ENCODE measurements at regions not wholly inside any gene's neighbourhood (a gene's known extent, or its start where the extent isn't known, plus 50 kb on each side); places are given as distances from the start of the nearest gene placed in this dataset.

DNA sequence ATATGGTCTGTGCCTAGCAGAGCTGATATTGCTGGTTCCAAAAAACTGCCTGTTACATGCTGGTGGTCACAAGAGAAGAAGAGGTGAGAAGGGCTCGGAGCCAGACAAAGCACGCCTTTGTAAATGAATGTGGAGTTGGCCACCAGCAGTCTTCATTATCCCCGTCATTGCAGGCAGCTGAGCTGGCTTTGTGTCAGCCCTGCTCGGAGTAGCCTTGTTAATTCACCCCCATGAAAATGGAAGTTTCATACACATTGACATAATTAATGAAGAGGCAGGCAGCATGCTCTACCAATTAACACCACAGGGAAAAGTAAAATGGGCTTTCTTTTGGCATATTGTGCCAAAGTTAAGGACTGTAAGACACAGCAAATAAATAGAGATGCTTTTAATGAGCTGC lies 113.7 kb upstream of the RBFOX1 start:
- TF ChIP-seq, protein P1, sequence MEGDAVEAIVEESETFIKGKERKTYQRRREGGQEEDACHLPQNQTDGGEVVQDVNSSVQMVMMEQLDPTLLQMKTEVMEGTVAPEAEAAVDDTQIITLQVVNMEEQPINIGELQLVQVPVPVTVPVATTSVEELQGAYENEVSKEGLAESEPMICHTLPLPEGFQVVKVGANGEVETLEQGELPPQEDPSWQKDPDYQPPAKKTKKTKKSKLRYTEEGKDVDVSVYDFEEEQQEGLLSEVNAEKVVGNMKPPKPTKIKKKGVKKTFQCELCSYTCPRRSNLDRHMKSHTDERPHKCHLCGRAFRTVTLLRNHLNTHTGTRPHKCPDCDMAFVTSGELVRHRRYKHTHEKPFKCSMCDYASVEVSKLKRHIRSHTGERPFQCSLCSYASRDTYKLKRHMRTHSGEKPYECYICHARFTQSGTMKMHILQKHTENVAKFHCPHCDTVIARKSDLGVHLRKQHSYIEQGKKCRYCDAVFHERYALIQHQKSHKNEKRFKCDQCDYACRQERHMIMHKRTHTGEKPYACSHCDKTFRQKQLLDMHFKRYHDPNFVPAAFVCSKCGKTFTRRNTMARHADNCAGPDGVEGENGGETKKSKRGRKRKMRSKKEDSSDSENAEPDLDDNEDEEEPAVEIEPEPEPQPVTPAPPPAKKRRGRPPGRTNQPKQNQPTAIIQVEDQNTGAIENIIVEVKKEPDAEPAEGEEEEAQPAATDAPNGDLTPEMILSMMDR (IDR thresholded peaks at IDR 0.05; ENCODE audit: borderline replicate concordance, extremely low read depth, insufficient read depth): no peak
- Histone ChIP-seq H3K4me3 (ENCODE audit: low read length in 3 of 3) (no peak overlapping the region), H3K9ac (ENCODE audit: low read length in 3 of 3) (no peak overlapping the region), H3K27me3 (ENCODE audit: control insufficient read depth, insufficient read depth, low read length) (no peaks in the 10 kb centered on the region), H3K9me3 (ENCODE audit: control insufficient read depth in 2 of 3, insufficient read depth in 1 of 3, low read length in 3 of 3) (no peaks in the 10 kb centered on the region), H3K36me3 (ENCODE audit: control insufficient read depth in 2 of 3, insufficient read depth in 3 of 3, low read length in 3 of 3) (no peaks in the 10 kb centered on the region), H3K27ac (ENCODE audit: low read depth in 2 of 2, low read length in 2 of 2) (no peak overlapping the region), H3K4me1 (ENCODE audit: control insufficient read depth in 2 of 3, insufficient read depth in 2 of 3, low read depth in 1 of 3, low read length in 3 of 3) (no peaks in the 10 kb centered on the region)
- FAIRE-seq: no peak
- intact Hi-C loops (cut with DNase I): no loop called here
- no peak for DNase-seq

DNA sequence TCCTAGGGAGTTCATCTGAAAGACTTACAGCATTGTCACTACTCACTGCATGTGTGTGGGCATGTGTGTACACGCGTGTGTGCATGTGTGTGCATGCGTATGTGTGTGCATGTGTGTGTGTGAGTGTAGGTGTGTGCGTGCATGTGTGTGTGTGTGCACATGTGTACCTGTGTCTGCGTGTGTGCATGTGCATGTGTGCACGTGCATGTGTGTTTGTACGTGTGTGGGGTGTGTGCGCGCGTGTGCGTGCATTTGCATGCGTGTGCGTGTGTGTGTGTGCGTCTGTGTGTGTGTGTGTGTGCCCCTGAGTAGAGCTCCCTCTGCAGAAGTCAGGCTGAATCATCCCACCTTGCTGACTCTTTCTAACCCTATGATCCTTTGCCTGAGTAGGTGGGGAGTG lies 114.8 kb upstream of the RBFOX1 start:
- DNase-seq (no peak), FAIRE-seq (no peak)
- Histone ChIP-seq H3K9me3 (ENCODE audit: control insufficient read depth in 2 of 3, insufficient read depth in 1 of 3, low read length in 3 of 3) (no peaks in the 10 kb centered on the region), H3K4me1 (ENCODE audit: control insufficient read depth in 2 of 3, insufficient read depth in 2 of 3, low read depth in 1 of 3, low read length in 3 of 3) (no peaks in the 10 kb centered on the region), H3K27ac (ENCODE audit: low read depth in 2 of 2, low read length in 2 of 2) (no peak overlapping the region), H3K36me3 (ENCODE audit: control insufficient read depth in 2 of 3, insufficient read depth in 3 of 3, low read length in 3 of 3) (no peaks in the 10 kb centered on the region), H3K4me3 (ENCODE audit: low read length in 3 of 3) (no peak overlapping the region), H3K27me3 (ENCODE audit: control insufficient read depth, insufficient read depth, low read length) (no peaks in the 10 kb centered on the region), H3K9ac (ENCODE audit: low read length in 3 of 3) (no peak overlapping the region)
- intact Hi-C loops (cut with DNase I): no loop called here
- TF ChIP-seq, protein P1 (IDR thresholded peaks at IDR 0.05; ENCODE audit: borderline replicate concordance, extremely low read depth, insufficient read depth): no peak

DNA sequence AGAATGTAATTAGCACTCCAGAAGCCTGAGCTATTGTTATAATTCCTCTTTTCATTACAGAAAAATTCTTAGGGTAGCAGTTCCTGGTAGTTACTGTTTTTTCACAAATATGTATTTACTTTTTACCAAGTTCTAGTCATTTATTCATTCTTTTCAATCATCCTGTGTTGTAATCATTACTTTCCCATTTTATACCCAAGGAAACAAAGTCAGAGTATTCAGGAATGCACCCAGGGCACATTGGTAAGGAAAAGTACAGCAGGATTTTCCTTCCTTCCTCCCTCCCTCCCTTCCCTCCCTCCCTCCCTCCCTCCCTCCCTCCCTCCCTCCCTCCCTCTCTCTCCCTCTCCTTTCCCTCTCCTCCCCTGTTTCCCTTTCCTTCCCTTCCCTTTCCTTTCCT lies 115.9 kb upstream of the RBFOX1 start:
- TF ChIP-seq, protein P1 (IDR thresholded peaks at IDR 0.05; ENCODE audit: borderline replicate concordance, extremely low read depth, insufficient read depth): no peak
- Histone ChIP-seq H3K27ac (ENCODE audit: low read depth in 2 of 2, low read length in 2 of 2) (no peak overlapping the region), H3K9me3 (ENCODE audit: control insufficient read depth in 2 of 3, insufficient read depth in 1 of 3, low read length in 3 of 3) (no peaks in the 10 kb centered on the region), H3K36me3 (ENCODE audit: control insufficient read depth in 2 of 3, insufficient read depth in 3 of 3, low read length in 3 of 3) (no peaks in the 10 kb centered on the region), H3K9ac (ENCODE audit: low read length in 3 of 3) (no peak overlapping the region), H3K27me3 (ENCODE audit: control insufficient read depth, insufficient read depth, low read length) (no peaks in the 10 kb centered on the region), H3K4me3 (ENCODE audit: low read length in 3 of 3) (no peak overlapping the region), H3K4me1 (ENCODE audit: control insufficient read depth in 2 of 3, insufficient read depth in 2 of 3, low read depth in 1 of 3, low read length in 3 of 3) (no peaks in the 10 kb centered on the region)
- intact Hi-C loops (cut with DNase I): no loop called here
- DNase-seq (no peak), FAIRE-seq (no peak)

DNA sequence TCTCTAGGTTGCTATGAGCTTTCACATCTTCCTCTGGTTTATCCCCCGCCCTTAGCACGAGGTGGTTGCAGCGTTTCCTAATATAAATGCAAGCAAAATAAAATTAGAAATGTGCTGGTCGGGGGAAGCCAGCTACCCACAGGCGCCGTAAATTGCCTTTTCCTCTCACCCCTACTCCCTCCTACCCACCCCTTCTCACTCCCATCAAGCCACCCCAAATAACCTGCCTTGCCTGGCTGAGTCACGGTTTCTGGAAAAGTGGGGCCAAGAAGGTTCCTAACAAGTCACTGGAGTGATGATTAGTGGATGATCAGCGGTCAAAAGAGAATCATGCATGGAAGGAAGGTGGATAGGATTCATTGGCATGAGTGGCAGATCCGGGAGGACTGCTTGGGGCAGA lies 120.9 kb upstream of the RBFOX1 start:
- Histone ChIP-seq H3K4me3 (ENCODE audit: low read length in 3 of 3) (no peak overlapping the region), H3K4me1 (ENCODE audit: control insufficient read depth in 2 of 3, insufficient read depth in 2 of 3, low read depth in 1 of 3, low read length in 3 of 3) (no peaks in the 10 kb centered on the region), H3K27me3 (ENCODE audit: control insufficient read depth, insufficient read depth, low read length) (no peaks in the 10 kb centered on the region), H3K9ac (ENCODE audit: low read length in 3 of 3) (no peak overlapping the region), H3K9me3 (ENCODE audit: control insufficient read depth in 2 of 3, insufficient read depth in 1 of 3, low read length in 3 of 3) (no peaks in the 10 kb centered on the region), H3K36me3 (ENCODE audit: control insufficient read depth in 2 of 3, insufficient read depth in 3 of 3, low read length in 3 of 3) (no peaks in the 10 kb centered on the region), H3K27ac (ENCODE audit: low read depth in 2 of 2, low read length in 2 of 2) (no peak overlapping the region)
- intact Hi-C loops (cut with DNase I): no loop called here
- TF ChIP-seq, protein P1 (IDR thresholded peaks at IDR 0.05; ENCODE audit: borderline replicate concordance, extremely low read depth, insufficient read depth): no peak
- no peak for FAIRE-seq
- DNase-seq: no peak
